MM.1S (cell line): ENCODE measurements at regions not wholly inside any gene's neighbourhood (a gene's known extent, or its start where the extent isn't known, plus 50 kb on each side); places are given as distances from the start of the nearest gene placed in this dataset.

ENCODE experiments used
- EZH2phosphoT487 ChIP-seq: fragments of 300-600 bp; sonication (generic); IDR thresholded peaks from 2 replicates; pipeline ENCODE4 v1.6.1; 2018; ENCODE audit warnings: antibody characterized with exemption, low read length
- TF ChIP-seq, protein P1 (sequence below): fragments of 300-600 bp; sonication (generic); IDR thresholded peaks from 2 replicates; pipeline ENCODE4 v1.5.1; 2016; ENCODE audit warnings: antibody characterized with exemption, low read length, mixed read lengths

DNA sequence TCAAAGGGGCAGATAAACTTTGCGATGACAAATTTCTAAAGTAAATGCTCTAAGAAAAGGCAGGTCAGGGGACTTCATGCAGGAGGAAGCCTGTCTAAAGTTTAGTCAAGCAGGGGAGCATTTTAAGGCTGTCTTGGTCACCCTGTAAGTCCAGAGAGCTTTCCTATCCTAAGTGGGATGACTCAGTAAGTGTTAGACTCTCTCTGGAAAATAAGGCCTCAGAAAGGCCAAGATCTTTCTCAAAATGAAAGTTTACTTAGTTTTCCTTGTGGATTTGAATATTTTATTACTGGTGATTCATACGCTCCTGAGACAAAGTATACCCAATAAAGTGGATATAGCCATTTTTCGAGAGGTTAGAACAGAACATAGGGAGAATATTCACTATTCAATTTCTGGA, 806.9 kb upstream of the CDH9 start:
- TF ChIP-seq, protein P1, sequence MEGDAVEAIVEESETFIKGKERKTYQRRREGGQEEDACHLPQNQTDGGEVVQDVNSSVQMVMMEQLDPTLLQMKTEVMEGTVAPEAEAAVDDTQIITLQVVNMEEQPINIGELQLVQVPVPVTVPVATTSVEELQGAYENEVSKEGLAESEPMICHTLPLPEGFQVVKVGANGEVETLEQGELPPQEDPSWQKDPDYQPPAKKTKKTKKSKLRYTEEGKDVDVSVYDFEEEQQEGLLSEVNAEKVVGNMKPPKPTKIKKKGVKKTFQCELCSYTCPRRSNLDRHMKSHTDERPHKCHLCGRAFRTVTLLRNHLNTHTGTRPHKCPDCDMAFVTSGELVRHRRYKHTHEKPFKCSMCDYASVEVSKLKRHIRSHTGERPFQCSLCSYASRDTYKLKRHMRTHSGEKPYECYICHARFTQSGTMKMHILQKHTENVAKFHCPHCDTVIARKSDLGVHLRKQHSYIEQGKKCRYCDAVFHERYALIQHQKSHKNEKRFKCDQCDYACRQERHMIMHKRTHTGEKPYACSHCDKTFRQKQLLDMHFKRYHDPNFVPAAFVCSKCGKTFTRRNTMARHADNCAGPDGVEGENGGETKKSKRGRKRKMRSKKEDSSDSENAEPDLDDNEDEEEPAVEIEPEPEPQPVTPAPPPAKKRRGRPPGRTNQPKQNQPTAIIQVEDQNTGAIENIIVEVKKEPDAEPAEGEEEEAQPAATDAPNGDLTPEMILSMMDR = no peak
- TF ChIP-seq EZH2phosphoT487 = no peak
